ENCODE measurements at regions not wholly inside any gene's neighbourhood (a gene's known extent, or its start where the extent isn't known, plus 50 kb on each side); places are given as distances from the start of the nearest gene placed in this dataset.

DNA sequence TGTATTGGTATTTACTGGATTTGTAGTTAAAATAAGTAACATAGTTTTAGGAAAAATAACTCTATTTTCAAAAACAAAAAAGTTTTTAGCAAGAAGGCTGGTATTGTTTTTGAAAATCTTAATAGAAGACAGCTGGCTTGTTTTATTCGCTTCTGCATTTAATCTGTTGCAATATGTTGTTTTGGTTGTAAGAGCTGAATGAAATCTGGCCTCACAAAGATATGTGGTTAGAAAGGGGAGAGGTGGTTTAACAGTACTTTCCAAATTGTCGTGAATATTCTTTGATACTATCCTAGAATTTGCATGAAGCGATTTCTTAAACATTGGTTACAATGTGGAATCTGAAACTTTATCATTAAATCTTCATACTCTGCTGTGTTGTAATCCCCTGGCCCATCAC is 355.9 kb upstream of the FZD8 start:
- TF ChIP-seq, protein P1, sequence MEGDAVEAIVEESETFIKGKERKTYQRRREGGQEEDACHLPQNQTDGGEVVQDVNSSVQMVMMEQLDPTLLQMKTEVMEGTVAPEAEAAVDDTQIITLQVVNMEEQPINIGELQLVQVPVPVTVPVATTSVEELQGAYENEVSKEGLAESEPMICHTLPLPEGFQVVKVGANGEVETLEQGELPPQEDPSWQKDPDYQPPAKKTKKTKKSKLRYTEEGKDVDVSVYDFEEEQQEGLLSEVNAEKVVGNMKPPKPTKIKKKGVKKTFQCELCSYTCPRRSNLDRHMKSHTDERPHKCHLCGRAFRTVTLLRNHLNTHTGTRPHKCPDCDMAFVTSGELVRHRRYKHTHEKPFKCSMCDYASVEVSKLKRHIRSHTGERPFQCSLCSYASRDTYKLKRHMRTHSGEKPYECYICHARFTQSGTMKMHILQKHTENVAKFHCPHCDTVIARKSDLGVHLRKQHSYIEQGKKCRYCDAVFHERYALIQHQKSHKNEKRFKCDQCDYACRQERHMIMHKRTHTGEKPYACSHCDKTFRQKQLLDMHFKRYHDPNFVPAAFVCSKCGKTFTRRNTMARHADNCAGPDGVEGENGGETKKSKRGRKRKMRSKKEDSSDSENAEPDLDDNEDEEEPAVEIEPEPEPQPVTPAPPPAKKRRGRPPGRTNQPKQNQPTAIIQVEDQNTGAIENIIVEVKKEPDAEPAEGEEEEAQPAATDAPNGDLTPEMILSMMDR (IDR thresholded peaks at IDR 0.05; ENCODE audit: low read depth, low read length), result no peak
- Histone ChIP-seq H3K27me3 (ENCODE audit: insufficient read depth, low read depth, severe bottlenecking) (no peaks in the 10 kb centered on the region), H3K27ac (no peak overlapping the region), H3K9me3 (ENCODE audit: severe bottlenecking) (peaks cover 3% of the 10 kb centered on the region), H3K36me3 (no peaks in the 10 kb centered on the region), H3K4me3 (ENCODE audit: low read depth, low read length) (no peak overlapping the region)
- no peak for DNase-seq

- peaks cover 3% of the 10 kb centered on the region for H3K9me3 ChIP-seq (ENCODE audit: severe bottlenecking)
- no peak overlapping the region for H3K4me3 ChIP-seq (ENCODE audit: low read depth, low read length)
- TF ChIP-seq, protein P1 (IDR thresholded peaks at IDR 0.05; ENCODE audit: low read depth, low read length), result no peak
- no peak for DNase-seq
- no peaks in the 10 kb centered on the region for H3K27me3 ChIP-seq (ENCODE audit: insufficient read depth, low read depth, severe bottlenecking)
- no peak overlapping the region for H3K27ac ChIP-seq
- no peaks in the 10 kb centered on the region for H3K36me3 ChIP-seq
Measured at GRCh38 chr10:35995485-35995884, 353.4 kb upstream of the FZD8 start.

DNA sequence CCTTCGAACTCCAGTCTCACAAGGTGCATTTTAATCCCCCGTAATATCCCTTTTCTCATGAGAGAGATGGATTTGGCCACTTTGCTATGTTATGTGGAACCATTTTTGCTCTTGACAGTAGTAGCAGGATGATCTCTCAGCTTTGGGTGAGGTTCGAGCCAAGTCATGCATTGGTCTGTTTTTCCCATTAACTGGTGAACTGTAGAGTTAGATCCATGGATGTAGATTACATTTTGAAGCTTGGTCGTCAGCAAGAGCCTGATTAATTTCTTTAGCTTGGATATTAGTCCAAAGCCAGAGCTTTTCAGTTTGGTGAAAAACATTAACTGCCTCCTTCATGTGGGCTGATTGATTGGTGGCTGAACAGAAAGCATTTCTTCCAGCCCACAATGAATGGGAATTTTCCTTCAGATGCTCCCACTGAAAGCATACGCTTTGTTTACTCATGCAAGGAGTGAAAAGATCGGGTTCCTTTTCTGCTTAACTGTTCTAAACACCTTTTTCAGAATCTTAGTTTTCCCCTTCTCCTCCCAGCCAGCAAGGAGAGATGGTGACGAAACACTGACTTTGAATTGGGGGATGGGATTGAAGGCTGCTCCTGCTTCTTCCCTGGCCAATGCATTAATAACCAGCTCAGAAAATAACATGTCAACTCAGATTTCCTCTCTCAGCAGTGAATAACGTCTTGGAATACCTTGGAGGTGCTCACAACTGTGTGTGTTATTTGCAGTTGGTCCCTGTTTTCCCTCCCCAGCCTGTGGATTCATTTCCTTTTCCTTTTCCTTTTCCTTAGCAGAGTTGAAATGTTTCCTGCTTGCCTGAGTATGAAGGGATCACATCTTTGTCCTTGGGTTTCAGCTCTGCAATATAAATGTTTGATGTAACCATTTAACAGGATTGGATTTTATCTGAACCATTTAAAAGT is 351.8 kb upstream of the FZD8 start:
- H3K36me3 ChIP-seq, result no peaks in the 10 kb centered on the region
- H3K4me3 ChIP-seq (ENCODE audit: low read depth, low read length), result no peak overlapping the region
- no peak overlapping the region for H3K27ac ChIP-seq
- TF ChIP-seq, protein P1 (IDR thresholded peaks at IDR 0.05; ENCODE audit: low read depth, low read length), result no peak
- H3K9me3 ChIP-seq (ENCODE audit: severe bottlenecking), result peaks cover 3% of the 10 kb centered on the region
- no peaks in the 10 kb centered on the region for H3K27me3 ChIP-seq (ENCODE audit: insufficient read depth, low read depth, severe bottlenecking)
- DNase-seq, result no peak

- H3K36me3 ChIP-seq, result no peaks in the 10 kb centered on the region
- H3K4me3 ChIP-seq (ENCODE audit: low read depth, low read length), result no peak overlapping the region
- H3K27me3 ChIP-seq (ENCODE audit: insufficient read depth, low read depth, severe bottlenecking), result no peaks in the 10 kb centered on the region
- DNase-seq, result no peak
- H3K27ac ChIP-seq, result no peak overlapping the region
- TF ChIP-seq, protein P1 (IDR thresholded peaks at IDR 0.05; ENCODE audit: low read depth, low read length), result no peak
- peaks cover 3% of the 10 kb centered on the region for H3K9me3 ChIP-seq (ENCODE audit: severe bottlenecking)
Measured at GRCh38 chr10:35992107-35992506, 350.0 kb upstream of the FZD8 start.

- DNase-seq, result no peak
- no peaks in the 10 kb centered on the region for H3K36me3 ChIP-seq
- H3K27me3 ChIP-seq (ENCODE audit: insufficient read depth, low read depth, severe bottlenecking), result no peaks in the 10 kb centered on the region
- no peaks in the 10 kb centered on the region for H3K9me3 ChIP-seq (ENCODE audit: severe bottlenecking)
- H3K27ac ChIP-seq, result no peak overlapping the region
- TF ChIP-seq, protein P1 (IDR thresholded peaks at IDR 0.05; ENCODE audit: low read depth, low read length), result no peak
- H3K4me3 ChIP-seq (ENCODE audit: low read depth, low read length), result no peak overlapping the region
Measured at GRCh38 chr10:35986756-35987502, 344.8 kb upstream of the FZD8 start.
